ENCODE measurements at regions not wholly inside any gene's neighbourhood (a gene's known extent, or its start where the extent isn't known, plus 50 kb on each side); places are given as distances from the start of the nearest gene placed in this dataset.
"Not testable (repeated sequence)": the region's sequence is repeated elsewhere in the genome, so short reads cannot be mapped to it uniquely, and the experiment has no call there.

DNA sequence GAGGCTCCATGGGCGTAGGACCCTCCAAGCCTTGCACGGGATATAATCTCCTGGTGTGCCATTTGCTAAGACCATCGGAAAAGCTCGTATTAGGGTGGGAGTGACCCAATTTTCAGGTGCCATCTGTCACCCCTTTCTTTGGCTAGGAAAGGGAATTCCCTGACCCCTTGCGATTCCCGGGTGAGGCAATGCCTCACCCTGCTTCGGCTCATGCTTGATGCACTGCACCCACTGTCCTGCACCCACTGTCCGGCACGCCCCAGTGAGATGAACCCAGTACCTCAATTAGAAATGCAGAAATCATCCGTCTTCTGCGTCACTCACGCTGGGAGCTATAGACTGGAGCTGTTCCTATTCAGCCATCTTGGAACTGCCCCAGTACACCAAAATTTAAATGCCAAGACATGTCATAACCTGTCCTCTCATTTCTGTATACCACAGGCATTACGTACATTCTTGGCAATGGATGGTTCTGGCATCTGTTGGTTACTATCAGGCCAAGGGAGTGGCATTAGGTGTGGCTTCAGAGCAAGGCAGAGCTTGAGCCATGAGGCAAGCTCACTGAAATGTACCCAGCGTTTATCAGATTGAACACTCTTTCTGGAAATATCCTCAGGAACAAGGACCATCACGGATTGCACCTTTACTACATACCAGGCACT, 95.4 kb upstream of the GALNT18 start:
- DNase-seq (ENCODE audit: low spot score) = no peak

DNA sequence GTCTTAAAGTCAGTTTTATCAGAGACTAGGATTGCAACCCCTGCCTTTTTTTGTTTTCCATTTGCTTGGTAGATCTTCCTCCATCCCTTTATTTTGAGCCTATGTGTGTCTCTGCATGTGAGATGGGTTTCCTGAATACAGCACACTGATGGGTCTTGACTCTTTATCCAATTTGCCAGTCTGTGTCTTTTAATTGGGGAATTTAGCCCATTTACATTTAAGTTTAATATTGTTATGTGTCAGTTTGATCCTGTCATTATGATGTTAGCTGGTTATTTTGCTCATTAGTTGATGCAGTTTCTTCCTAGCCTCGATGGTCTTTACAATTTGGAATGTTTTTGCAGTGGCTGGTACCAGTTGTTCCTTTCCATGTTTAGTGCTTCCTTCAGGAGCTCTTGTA, 93.3 kb upstream of the GALNT18 start:
- not testable (repeated sequence) for DNase-seq (ENCODE audit: low spot score)

DNA sequence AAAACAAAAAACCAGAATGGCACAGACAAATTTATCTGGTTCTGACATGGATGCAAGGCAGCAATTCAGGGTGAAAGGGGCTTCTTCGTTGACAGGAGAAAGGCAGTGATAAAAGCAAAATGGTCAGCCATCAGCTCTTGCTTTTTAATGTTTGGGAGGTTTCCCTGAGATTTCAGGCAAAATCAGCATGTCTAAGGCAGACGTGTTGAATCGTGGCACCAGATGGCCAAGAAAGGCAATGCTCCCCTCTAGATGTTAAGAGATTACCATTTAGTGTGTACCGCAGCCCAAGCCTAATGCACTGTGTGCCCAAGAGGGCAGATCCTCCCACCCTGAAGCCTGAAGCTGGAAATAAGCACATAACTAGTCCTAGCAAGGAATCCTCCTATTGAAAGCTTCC, 88.8 kb upstream of the GALNT18 start:
- no peak for DNase-seq (ENCODE audit: low spot score)

DNA sequence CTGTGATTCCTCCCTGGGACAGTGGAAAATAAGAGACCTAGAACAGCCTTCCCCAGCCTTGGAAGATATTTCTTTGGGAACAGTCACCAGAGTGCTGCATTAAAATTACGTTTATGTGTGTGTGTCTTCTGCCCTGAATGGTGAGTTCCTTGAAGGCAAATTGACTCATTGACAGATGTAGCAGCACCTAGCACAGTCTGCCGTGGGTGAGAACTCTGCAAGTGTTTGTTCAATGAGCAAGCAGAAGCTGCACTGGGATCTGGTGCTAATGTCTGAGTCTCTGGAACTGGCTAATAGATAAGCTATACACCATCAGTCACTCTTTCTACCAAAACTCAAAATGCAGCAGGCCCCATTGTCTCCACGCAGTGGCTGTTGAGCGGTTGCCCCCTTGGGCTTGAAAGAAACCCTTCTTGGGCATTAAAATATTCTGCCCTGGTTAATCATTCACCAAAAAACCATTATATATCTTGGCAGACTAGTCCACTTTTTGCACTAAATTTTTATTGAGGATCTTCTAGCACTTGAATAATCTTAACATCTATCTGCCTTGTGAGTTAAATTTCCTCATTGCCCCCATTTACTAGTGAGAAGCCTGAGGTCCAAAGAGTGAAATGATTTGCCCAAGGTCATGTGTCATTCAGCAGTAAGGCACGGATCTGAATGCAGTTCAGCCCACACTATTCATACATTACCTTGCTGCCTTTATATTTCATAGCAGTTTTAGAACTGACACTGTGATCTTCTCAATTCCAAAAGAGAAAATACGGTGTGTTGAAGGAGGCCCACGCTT, 87.8 kb upstream of the GALNT18 start:
- DNase-seq (ENCODE audit: low spot score) = no peak

DNA sequence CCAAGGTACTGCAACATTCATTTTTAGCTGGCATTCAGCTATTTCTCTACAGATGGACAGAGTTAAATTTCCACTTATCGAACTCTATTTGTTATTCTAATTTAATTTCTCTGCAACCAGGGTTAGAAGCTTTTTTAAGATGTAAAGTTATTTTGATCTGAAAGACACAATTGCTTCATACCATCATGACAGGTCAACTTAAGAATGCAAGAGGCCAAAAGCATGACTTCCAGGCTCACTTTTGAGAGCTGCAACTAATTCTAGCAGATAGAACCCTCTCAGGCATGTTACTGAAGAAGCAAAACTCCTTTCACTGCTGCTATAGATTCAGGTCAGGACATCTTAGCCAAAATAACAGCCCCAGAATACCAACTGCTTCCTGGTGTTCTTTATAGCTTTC, 86.5 kb upstream of the GALNT18 start:
- peak; percentile 43 for DNase-seq (ENCODE audit: low spot score)

DNA sequence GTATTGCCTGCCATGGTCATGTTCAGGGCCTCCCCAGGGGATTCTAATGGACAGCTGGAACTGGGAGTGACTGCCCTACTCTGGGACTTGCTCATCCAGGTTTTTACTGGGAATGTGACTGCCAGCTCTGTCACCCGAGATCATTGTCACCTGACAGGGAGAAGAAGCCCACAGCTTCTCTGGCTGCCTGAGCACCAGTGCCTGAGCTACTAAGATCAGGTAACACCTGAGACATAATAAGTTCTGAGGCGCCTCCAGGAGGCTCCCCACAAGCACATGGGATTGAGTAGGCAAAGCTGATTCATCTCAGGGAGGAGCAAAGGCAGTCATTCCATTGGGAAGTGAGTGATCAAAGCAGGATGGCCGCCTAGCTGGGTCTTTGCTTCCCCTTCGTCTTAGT, 84.2 kb upstream of the GALNT18 start:
- no peak for DNase-seq (ENCODE audit: low spot score)

DNA sequence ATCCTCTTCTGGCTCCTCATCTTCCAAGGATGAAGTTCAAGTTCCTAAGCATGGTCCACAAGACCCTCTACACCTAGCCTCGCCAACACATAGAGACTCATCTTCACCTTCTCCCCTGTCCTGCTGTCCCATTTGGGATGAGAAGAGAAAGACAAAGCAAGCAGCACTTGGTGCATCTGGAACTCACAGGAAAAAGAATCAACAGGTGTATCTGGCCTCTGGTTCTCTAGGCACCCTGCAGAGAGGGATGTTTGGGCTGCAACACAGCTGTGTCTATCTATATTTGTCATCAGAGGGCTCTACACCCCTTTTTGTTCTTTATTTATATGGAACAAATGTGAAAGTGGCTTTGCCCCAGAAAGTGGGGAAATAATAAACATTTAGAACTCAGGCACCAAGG, 82.1 kb upstream of the GALNT18 start:
- no peak for DNase-seq (ENCODE audit: low spot score)

DNA sequence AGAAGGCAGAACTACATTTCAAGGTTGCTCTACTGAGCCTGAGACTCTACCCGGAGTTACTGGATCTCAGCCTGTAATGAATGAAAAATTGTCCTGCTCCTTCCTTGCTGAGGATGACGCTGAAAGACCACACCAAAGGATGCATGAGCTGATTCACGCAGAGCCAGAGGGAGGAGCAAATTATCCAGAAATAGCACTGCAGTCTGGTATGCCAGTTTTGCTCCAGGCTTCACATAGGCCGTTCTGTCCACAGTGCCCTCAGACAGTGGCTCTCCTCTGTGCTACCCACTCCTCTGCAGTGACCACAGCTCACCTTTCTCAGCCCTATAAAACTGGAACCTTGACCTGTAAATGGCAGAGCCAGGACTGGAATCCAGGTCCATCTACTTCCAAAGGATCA, 79.3 kb upstream of the GALNT18 start:
- DNase-seq (ENCODE audit: low spot score) = peak; percentile 79

DNA sequence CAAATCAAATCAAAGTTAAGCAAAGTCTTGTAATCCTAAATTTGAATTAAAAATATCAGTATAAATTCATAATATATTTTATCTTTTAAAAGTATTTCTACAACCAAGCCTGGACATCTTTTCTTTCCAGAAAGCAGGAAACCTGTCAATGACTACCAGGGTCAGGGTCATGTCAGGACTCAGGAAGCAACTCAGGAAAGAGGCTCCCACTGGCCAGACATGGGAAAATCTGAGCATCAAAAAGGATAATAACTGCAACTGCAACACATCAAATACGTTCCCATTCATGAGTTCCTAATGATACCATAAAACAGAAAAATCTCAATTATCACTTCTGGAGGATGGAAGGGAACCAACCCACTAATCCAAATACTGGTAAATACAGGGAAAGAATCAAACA, 76.0 kb upstream of the GALNT18 start:
- no peak for DNase-seq (ENCODE audit: low spot score)

DNA sequence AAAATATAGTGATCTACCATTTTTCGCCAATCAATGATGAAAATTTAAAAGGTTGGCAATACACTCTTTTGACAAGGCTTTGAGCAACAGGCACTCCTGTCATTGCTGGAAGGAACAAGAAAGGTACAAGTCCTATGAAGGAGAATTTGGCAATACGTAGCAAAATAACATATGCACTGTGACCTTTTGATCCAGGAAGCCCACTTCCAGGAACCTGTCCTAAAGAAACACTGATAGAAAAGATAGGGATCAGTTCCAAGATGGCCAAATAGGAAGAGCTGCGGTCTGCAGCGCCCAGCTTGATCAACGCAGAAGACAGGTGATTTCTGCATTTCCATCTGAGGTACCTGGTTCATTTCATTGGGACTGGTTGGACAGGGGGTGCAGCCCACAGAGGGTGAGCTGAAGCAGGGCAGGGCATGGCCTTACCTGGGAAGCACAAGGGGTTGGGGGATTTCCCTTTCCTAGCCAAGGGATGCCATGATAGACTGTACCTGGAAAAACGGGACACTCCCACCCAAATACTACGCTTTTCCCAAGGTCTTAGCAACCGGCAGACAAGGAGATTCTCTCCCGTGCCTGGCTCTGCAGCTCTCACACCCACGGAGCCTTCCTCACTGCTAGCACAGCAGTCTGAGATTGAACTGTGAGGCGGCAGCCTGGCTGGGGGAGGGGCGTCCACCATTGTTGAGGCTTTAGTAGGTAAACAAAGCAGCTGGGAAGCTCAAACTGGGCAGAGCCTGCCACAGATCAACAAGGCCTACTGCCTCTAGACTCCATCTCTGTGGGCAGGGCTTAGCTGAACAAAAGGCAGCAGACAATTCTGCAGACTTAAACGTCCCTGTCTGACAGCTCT, 69.7 kb upstream of the GALNT18 start:
- no peak for DNase-seq (ENCODE audit: low spot score)

DNA sequence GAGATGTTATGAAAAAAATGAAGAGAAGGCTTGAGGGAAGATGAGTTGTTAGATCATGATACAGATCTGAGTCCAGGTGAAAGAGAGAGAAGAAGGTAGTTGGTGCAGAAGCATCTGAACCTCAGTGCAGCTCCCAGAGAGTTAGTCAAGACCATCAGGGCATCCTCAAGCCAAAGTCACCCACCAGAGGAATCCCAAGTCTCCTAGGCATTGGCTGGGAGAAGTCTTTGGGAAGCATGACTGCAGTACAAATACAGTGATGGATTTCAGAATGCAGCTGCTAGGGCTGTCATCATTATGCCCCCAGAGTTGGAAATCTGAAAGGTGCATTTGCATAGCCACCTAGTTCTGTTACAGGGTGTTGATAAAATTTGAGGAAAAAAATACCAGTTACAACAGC, 59.7 kb upstream of the GALNT18 start:
- no peak for DNase-seq (ENCODE audit: low spot score)

DNA sequence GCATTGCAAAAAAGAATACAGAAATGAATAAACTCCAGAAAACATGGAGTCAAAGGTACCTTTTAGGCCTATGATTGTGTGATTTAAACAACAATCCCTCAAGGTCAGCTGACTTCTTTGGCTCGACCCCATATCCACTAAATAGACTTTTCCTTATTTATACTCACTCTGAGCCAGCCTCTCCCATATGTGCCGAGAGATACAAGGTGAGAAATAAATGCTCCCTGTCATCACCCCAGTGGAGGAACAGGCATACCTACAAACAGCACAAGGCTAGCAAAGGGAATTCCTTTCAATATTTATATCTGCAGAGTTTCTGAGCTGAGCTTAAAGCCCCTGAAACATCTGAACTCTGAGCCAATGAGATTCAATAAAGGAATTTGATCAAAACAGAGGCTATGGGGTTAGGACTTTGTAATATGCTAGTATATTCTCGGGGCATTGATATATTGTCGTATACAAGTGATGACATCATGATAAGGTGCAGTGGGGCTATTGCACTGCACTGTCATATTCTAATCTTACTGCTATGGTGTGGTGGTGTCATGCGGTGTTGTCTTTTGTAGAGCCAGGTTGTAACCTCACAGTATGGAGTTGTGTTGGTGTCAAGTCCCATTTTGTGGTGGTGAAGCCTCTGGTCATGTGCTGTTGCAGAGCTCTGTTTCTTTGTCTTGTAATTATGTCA, 56.0 kb upstream of the GALNT18 start:
- no peak for DNase-seq (ENCODE audit: low spot score)

DNA sequence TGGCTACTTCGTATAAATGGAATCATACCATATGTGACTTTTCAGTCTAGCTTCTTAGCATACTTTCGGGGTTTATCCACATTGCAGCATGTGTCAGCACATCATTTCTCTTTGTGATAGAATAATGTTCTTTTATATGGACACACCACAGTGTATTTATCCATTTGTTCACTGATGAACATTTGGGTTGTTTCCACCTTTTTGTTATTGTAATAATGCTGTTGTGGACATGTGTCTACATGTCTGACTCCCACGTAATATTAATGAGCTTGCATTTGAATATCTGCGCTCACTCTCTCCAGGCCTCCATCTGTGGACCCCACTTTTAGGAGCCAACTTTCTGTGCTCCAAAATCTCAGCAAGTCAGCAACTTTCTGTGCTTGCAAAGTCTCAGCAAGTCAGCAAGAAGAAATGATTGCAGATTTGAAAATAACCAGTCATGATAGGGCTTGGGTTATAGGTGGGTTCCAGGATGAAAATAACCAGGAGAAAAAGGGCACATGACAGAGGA, 53.9 kb upstream of the GALNT18 start:
- DNase-seq (ENCODE audit: low spot score) = peak; percentile 40

DNA sequence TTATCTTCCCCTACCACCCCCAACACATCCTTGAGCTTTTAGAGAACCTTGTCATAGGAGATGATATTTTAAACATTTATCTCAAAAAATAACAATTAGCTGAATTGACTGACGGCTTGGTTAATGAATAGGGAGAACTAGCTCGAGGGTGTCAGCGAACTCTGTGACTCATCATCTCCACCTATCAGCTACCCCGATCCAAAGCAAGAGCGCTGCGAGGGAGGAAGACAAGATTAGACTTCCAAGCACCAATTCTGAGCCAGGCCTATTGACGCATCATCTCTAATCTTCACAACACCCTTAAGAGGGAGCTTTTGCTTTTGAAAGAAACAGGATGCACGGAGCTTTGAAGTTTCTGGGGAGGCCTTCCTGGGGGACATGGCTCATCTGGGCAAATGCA, 51.0 kb upstream of the GALNT18 start:
- peak; percentile 73 for DNase-seq (ENCODE audit: low spot score)

DNA sequence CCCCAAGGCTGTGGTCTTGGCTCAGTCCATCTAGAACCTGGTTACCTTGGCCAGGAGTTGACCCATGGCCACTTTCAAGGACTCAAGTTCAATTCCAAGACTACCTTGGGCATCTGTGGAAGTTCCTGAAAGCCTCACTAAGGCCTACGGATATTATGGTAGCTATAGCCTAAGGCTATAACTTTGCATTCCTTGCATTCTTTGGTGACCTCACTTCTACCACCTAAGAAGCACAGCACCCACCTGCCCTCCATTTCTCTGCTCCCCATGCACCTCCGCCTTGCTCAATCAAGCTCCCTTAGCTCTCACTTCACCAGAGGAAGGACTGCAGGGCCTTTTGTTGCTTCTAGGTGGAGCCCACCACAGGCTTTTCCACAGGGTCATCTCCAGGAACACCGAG, 50.3 kb upstream of the GALNT18 start:
- no peak for DNase-seq (ENCODE audit: low spot score)
